GM12892 (cell line): ENCODE measurements at regions not wholly inside any gene's neighbourhood (a gene's known extent, or its start where the extent isn't known, plus 50 kb on each side); places are given as distances from the start of the nearest gene placed in this dataset.

Experiments
- POLR2A ChIP-seq: IDR thresholded peaks from 2 replicates; pipeline ENCODE4 v1.6.1; 2011; ENCODE audit warnings: low read depth, low read length, control low read depth
- POLR2AphosphoS5 ChIP-seq: IDR thresholded peaks from 2 replicates; pipeline ENCODE4 v1.6.1; 2011; ENCODE audit warnings: low read depth, low read length, control low read depth

- no peak for TF ChIP-seq POLR2A
- no peak for TF ChIP-seq POLR2AphosphoS5
Observed at GRCh38 chr11:33438301-33438700, 181.1 kb downstream of the HIPK3 start.
